ENCODE measurements at regions not wholly inside any gene's neighbourhood (a gene's known extent, or its start where the extent isn't known, plus 50 kb on each side); places are given as distances from the start of the nearest gene placed in this dataset.

GRCh38 chr3:81105789-81106488, 655.5 kb downstream of the GBE1 start:
- Histone ChIP-seq H3K27ac (no peak overlapping the region), H3K36me3 (ENCODE audit: low read depth, missing control alignments) (no peaks in the 10 kb centered on the region), H3K27me3 (no peaks in the 10 kb centered on the region), H3K4me1 (no peaks in the 10 kb centered on the region), H3K9me3 (no peaks in the 10 kb centered on the region), H3K4me3 (no peak overlapping the region)
- WGBS, 2 donors, result 66 to 69% methylated on average over 5 of the region's 5 CpGs
- no peak for TF ChIP-seq POLR2A (IDR thresholded peaks at IDR 0.05)
- TF ChIP-seq, protein P1, sequence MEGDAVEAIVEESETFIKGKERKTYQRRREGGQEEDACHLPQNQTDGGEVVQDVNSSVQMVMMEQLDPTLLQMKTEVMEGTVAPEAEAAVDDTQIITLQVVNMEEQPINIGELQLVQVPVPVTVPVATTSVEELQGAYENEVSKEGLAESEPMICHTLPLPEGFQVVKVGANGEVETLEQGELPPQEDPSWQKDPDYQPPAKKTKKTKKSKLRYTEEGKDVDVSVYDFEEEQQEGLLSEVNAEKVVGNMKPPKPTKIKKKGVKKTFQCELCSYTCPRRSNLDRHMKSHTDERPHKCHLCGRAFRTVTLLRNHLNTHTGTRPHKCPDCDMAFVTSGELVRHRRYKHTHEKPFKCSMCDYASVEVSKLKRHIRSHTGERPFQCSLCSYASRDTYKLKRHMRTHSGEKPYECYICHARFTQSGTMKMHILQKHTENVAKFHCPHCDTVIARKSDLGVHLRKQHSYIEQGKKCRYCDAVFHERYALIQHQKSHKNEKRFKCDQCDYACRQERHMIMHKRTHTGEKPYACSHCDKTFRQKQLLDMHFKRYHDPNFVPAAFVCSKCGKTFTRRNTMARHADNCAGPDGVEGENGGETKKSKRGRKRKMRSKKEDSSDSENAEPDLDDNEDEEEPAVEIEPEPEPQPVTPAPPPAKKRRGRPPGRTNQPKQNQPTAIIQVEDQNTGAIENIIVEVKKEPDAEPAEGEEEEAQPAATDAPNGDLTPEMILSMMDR (IDR thresholded peaks at IDR 0.05), result no peak
- intact Hi-C loops (cut with DNase I; ENCODE audit: low total_unique reads), result no loop called here
- no peak for DNase-seq

GRCh38 chr3:81105206-81105605, 656.2 kb downstream of the GBE1 start:
- Histone ChIP-seq H3K36me3 (ENCODE audit: low read depth, missing control alignments) (no peaks in the 10 kb centered on the region), H3K27me3 (no peaks in the 10 kb centered on the region), H3K4me3 (no peak overlapping the region), H3K4me1 (no peaks in the 10 kb centered on the region), H3K27ac (no peak overlapping the region), H3K9me3 (no peaks in the 10 kb centered on the region)
- TF ChIP-seq POLR2A (IDR thresholded peaks at IDR 0.05), result no peak
- TF ChIP-seq, protein P1 (IDR thresholded peaks at IDR 0.05), result no peak
- no peak for DNase-seq
- WGBS, 2 donors, result 53 to 68% methylated on average over 2 of the region's 2 CpGs
- intact Hi-C loops (cut with DNase I; ENCODE audit: low total_unique reads), result no loop called here

DNA sequence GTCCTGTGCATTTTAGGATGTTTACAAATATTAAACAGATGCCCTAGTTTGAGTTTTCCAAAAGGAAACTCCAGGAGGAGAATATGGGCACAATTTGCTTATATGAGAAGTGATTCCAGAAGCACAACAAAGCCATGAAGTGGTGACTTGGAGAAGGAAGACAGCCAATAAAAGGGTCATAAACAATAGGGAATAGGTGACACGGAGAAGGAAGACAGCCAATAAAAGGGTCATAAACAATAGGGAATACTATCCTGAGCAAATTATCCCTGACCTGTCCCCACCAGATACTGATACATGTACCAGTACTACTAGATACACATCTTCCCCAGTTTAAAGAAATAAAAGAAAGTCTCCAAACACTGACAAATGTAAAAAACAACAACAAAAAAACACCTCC, 663.6 kb downstream of the GBE1 start:
- Histone ChIP-seq H3K27me3 (no peaks in the 10 kb centered on the region), H3K4me3 (no peak overlapping the region), H3K27ac (no peak overlapping the region), H3K9me3 (no peaks in the 10 kb centered on the region), H3K36me3 (ENCODE audit: low read depth, missing control alignments) (no peaks in the 10 kb centered on the region), H3K4me1 (no peaks in the 10 kb centered on the region)
- no peak for TF ChIP-seq POLR2A (IDR thresholded peaks at IDR 0.05)
- TF ChIP-seq, protein P1 (IDR thresholded peaks at IDR 0.05), result no peak
- no peak for DNase-seq
- WGBS, 2 donors, result 76% methylated on average over 1 of the region's 1 CpG
- intact Hi-C loops (cut with DNase I; ENCODE audit: low total_unique reads), result no loop called here

DNA sequence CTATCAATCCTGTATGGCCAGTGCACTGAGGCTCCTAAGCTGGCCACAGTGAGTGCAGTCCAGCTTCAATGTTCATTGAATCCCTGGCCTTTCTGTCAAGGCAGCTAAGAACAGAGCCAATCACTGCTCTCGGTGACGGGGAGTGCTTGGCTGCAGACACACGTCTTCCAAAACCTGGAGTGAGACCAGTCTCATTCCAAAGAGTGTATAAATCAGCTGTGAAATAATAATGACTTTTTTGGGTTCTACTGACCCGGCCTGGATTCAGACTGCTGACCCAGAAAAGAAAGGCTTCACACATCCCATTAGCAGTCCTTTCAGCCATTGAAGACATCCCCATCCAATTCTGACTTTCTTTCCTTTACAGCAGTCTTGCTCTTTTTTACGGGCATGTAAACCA, 665.5 kb downstream of the GBE1 start:
- Histone ChIP-seq H3K27me3 (no peaks in the 10 kb centered on the region), H3K27ac (no peak overlapping the region), H3K9me3 (no peaks in the 10 kb centered on the region), H3K36me3 (ENCODE audit: low read depth, missing control alignments) (no peaks in the 10 kb centered on the region), H3K4me1 (no peaks in the 10 kb centered on the region), H3K4me3 (no peak overlapping the region)
- intact Hi-C loops (cut with DNase I; ENCODE audit: low total_unique reads), result no loop called here
- TF ChIP-seq, protein P1 (IDR thresholded peaks at IDR 0.05), result no peak
- TF ChIP-seq POLR2A (IDR thresholded peaks at IDR 0.05), result no peak
- WGBS, 2 donors, result 47 to 53% methylated on average over 5 of the region's 5 CpGs
- no peak for DNase-seq

GRCh38 chr3:81094986-81095385, 666.5 kb downstream of the GBE1 start:
- Histone ChIP-seq H3K36me3 (ENCODE audit: low read depth, missing control alignments) (no peaks in the 10 kb centered on the region), H3K9me3 (no peaks in the 10 kb centered on the region), H3K4me1 (no peaks in the 10 kb centered on the region), H3K27me3 (no peaks in the 10 kb centered on the region), H3K27ac (no peak overlapping the region), H3K4me3 (no peak overlapping the region)
- intact Hi-C loops (cut with DNase I; ENCODE audit: low total_unique reads), result no loop called here
- no peak for DNase-seq
- 61 to 66% methylated on average over 7 of the region's 7 CpGs for WGBS, 2 donors
- TF ChIP-seq, protein P1 (IDR thresholded peaks at IDR 0.05), result no peak
- TF ChIP-seq POLR2A (IDR thresholded peaks at IDR 0.05), result no peak

Measured in testis (tissue), 2 donors.